Hematopoietic multipotent progenitor cell treated with erythropoietin and hydrocortisone succinate and interleukin-3 and kit ligand, for 17 days (in vitro differentiated cells): ENCODE measurements at regions not wholly inside any gene's neighbourhood (a gene's known extent, or its start where the extent isn't known, plus 50 kb on each side); places are given as distances from the start of the nearest gene placed in this dataset.

ENCODE experiments used
- DNase-seq: peaks from one replicate; pipeline ENCODE4 v3.0.0-alpha.2; 2015; ENCODE audit warnings: low spot score

DNA sequence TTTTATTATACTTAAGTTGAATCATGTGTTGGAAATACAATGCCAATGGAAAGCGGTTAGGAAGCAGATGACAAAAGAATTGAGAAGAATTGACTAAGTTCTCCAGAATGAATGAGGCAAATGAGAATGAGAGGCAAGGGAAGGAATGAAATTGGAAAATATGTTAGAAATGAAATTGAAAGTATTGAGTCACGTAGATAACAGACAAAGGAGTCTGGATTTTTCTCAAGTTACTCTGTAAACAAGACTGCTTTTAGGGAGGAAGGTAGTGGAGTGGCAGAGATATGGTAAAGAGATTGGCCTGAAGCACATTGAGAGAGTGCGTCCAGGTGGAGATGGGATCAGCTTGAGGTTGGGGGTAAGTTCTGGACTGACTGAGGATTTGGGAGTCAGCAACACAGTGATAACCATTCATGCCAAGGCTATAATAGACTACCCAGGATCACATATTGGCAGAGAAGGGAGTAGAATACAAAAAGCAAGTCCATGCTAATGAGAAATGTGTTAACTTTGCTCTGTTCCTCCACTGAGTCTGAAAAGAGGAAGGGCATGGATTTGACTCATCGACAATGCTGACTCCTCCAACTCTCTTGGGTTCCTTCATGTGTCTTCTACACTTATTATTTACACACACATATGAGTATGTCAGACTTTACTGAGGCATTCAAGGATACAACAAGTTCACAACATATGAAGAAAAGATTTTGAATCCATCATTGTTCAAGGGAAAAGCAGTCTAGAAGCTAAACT lies 814.2 kb upstream of the ZNF608 start:
- no peak for DNase-seq

DNA sequence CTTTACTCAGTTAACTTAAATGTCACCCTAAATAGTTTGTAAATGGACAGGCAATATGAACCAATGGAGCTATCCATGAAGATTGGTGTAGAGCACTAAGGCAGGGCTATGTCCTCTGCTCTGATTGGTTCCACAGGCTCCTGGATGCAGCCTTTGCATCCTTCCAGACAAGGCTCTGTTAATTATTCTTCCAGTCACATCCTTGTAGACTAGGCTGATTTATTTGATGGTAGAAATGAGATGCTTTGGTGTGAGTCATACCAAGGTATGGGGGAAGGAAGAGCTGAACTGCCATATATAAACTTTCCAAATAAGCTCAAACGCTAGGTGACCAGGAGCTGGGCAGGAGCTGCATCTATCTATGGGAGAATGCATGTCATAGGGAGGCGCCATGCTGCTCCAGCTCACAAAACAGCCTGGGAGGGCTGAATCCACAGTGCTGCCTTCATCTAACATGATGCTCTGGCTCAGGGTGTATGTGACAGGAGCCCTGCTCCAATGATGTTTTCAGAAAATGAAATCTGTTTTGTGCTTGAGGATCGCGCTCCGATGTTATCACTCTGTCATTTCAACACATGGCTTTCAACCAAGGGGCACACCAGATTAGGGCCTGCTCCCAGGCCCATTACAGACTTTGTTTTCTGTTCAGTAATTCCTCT lies 818.0 kb upstream of the ZNF608 start:
- DNase-seq: no peak

DNA sequence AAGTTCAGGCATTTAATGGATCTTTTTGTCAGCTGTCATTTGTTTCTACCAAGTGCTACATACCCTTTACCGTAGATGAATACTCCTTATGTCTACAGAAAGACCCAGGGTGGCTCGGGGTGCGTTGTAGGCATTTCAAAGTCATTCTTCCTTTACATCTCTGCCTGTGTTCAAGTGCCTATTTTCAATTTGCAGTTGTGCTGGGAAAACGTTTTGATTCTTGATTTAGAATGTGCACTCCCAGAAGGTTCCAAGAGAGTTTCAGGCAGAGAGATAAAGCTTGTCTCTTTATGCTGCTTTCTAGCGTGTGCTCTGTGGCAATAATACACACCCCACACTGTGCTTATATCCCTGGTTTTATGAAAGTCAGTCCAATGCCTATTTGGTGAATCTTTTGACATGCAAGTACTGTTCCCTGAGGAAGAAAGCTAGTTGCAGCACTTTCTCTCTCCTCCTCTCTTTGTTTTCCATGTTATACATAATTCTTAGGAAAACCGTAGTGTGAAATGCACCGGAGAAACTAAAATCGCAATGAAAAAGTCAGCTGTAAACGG lies 828.1 kb upstream of the ZNF608 start:
- no peak for DNase-seq

DNA sequence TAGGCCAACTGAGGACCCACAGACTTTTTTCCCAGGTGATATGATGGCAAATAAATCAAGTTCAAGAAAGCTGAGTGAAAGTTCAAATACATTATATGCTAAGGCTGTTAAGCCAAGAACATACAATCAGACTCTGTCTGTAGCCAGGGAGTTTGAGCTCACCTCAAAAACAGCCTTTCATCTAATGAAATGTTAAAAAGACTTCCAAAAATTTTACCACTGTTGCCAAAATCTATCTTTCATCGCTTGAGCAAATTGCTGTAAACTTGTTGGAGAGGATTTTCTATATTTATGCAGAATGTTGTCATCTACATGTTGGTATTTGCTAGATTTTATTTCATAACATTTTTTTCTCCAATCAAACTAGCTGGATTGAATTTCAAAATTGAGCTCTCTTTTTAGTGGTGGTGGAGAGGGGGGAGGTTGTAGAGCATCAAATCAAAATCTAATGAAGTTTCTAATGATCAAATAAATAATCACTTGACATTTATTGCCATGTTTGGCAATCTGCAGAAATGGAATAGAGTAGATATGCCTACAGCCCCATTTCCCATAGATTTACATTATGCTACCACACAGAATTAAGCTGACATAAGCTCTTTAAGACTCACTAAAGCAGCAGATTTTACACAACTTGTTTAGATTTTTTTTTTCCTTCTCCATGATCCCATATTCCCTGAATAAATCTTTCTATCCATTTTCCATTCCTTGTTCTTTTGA lies 828.9 kb upstream of the ZNF608 start:
- DNase-seq: no peak

DNA sequence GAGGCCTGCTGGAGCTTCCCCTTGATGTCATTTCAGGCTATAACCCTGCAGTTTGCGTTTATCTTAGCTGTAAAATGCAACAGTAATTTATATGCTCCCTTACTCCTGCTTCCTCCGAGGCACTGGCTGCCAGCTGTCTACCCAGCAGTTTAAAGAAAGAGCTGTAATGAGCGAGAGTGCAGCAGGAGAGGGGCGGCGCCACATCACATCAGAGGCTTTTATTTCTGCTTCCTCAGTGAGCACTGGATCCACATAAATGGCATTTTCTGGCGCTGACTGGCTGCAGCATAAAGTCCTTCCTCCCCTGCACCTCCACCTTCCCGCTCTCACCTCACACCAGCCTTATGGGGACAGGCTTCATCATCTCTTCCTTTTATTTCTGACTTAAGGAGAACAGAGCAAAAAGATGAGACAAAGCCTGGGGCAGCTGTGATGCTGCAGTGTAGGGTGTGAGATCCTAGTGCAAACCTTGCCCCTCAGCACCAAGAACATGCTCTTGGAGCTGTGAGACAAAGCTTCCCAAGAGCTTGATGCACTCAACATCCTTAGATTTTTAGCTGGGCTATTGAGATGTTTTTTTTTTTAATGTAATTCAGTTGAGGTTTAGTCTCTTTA lies 829.6 kb upstream of the ZNF608 start:
- no peak for DNase-seq

DNA sequence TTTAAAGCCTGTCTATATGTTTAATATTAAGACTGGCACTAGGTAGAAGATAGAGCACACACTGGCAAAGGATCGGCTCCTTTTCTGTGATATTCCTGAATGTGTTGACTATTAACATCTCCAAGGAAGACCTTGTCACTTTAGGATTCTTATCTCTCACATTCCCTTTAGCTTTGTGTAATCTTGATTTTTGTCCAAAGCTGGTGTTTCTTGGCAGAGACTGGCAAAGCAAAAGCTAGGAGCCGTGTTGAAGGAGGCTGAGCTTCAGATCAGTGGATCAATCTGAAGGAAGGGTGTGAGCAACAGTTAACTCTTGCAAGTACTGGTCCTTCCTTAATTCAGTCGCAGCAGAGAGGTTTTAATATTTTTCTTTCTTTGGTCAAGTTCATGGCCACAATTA lies 830.4 kb upstream of the ZNF608 start:
- no peak for DNase-seq

DNA sequence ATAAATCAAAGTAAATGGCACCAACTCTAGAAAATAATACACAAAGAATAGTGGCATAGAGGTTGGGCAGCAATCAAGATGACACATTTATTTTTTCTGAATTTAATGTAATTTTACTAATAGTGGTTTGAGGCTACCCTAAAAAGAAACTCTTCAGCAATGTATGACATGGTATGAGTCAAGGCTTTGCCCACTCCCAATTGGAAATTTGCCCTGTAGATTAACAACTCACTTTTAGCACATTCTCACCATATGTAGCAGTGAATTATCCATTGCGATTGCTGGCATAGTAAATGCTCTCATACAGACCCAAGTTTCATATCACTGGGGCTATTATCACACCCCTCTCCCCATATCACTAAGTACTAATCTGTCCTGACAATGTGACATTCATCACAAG lies 832.1 kb upstream of the ZNF608 start:
- no peak for DNase-seq

DNA sequence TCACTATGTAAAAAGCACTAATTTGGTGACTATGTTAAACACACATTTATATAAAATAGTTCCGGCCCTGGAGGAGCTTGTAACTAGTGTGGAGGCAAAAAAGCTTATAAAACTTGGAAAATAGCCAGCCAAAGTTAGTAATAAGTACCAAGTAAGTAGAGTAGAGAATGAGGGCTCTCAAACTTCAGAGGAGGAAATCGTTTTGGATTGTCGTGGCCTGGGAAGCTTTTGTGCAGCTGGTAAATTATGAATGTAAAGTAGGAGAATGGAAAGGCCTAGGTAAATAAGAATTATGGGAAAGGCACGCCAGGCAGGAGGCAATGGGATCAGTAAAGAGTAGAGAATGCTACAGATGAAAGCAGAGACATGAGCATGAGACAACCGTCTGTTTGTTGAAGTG lies 832.7 kb upstream of the ZNF608 start:
- no peak for DNase-seq

DNA sequence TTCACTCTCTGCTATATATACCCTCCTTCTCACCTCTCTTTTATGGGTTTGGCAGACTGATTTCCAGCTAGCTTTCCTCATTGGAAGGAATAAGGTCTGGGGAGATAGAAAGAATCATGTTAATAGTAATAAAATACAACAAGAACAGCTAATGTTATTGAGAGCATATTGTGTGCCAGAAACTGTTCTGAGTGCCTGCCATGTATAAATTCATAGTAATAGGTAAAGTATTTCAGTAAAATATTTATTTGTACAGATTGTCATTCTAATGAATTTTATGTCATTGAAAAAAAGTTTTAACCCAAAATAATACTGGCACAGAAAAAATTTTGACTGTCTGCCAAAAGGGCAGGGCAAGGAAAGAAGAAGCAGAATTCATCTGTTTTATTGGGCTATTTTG lies 834.9 kb upstream of the ZNF608 start:
- no peak for DNase-seq

DNA sequence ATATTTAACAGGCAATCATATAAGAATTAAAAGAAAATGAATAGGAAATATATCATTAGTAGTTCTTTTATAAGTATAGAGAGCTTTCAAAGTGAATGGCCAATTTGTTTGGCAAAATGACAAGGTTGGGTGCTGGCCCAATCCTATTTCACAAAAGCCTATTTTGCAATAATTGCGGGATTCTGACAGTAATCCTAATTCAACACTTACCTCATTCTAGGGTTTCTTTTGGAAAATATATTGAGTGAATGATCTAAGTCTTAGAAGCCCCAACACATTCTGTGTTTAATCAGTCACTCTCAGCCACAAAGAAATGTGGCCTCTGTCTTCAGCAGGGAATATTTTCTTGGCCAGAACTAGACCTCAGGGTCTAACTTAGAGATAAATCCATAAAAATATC lies 835.9 kb upstream of the ZNF608 start:
- DNase-seq: no peak

DNA sequence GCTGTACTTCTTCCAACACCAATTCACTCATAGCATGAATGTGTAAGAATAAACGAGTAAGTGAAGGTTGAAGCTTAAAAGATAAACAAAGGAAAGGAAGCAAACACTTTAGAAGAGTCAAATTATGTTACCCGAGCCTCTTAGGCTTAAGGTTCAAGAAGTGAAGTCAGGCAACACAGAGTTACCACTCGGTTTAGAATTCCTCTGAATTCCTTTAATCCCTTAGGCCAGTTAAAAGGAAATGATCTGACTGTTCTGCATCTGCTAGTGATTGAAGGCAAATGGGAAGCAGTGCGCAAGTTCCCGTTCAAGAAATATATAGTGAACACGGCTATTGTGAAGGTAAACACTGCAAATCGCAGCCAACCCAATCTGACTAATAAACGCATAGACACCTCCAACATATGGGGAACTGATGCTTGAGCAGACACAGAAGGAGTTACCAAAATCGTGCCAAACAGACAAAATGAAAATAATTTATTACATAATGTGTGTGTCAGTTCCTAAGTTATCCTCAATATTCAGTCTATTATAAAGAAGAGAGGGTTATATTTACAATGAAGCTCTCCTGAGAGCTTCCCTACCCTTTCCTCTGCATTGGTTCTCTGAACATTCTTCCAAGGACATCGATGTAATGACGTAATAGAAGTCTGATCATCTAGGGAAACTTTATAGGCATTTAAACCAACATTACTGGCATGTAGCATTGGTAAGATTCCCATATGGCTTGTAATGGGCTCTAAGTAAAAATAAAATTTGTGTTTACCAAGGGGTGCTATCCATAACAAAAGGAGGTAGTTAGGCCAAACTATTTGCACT lies 837.1 kb upstream of the ZNF608 start:
- DNase-seq: no peak

DNA sequence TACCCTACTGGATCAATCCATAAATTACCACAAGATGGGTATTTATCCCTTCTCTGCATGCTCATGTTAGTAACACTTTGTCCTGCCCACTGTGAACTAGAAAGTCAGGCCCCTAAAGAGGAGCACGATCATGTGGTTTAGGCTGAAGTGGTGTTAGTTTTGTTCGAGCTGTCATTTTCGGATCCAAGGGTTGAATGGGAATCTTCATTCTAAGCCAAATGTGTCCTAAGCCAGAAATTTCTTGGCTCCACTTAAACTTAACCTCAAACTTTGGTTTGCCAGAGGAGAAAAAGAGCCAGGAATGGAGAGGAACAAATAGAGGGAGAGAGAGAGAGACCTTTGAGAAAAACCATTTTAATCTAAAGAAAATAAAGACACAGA lies 837.7 kb upstream of the ZNF608 start:
- no peak for DNase-seq

DNA sequence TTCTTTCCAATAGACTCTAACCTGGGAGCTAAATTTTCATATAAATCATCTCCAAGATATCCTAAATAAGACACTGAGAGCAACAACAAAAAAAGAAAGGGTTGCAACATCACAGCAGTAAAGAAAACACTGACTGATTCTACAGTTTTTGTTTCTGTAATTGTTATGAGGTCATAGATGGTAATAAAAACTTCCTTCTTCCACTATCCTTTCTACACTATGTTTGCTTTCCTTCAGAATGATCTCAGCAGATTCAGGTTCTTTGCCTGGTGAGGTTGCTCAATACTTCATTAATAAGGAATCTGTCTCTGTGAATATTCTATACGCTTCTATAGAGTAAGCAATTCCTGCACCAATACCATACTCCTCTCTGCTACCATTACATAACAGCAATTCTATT lies 835.6 kb upstream of the GRAMD2B start:
- no peak for DNase-seq

DNA sequence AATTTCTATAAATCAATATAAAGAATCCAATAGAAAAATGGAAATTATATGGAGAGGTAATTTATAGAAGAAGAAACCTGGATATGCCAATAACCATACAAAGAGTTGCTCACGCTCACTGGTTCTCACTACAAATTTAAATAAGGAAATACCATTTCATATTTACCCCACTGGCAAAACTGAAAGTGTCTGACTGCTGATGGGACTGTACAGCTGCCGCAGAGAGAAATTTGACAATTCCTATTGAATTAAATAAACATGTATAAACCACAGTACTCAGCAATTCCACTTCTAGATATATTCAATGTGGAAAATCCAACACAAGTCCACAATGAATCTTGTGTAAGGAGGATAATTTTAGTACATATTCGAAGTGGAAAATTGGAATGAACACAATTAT lies 830.4 kb upstream of the GRAMD2B start:
- DNase-seq: no peak

DNA sequence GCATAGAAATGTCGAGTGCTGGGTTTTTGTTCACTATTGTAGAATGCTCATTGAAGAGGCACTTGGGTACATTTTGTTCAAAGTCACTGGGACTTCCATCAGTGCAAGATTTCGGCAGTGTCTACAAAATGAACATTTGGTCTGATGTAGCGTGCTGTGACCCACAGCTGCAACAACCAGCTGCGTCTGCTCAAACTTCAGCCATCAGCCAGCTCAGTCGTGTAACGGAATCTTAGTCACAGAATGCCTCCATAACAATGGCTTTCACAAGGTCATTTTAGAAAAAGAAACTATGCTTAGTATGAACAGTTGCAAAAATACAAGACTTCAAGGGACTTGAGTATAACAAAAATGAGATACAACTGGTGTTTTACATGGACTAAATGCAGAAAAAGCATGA lies 828.1 kb upstream of the GRAMD2B start:
- DNase-seq: no peak

DNA sequence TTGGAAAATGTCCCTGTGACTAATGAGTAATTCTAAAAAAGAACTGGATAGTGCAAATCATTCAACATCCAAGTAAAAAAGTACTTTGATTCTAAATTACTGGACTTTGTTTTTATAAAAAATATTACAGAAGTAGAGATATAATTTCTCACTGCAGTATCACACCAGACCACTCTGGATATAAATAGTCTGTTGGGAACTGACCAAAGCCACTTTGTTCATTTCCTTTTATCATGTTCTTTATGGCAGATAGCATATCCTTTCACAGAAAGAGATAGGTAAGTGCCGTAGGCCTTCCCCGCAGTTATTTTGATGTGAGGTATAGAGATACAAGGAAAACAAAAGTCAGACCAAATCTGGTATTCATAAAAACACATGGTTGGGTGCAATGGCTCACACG lies 827.4 kb upstream of the GRAMD2B start:
- no peak for DNase-seq

DNA sequence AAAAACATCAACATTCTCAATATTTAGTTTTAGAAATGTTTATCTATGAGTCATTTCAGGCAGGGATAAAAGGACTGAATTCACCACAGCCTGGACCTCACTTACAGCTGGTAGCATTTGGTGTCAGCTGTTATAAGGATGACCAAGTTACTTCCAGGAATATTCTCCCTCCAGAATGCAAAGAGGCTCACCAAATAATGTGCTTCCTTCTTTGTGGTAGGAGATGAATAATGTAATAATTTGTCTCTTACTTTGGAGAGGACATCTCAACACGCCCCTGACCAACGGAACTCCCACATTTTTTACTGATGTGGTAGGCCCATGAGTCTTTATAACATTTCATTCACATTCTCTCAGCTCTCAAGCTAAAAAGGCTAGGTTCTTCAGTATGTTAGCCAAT lies 825.9 kb upstream of the GRAMD2B start:
- no peak for DNase-seq

DNA sequence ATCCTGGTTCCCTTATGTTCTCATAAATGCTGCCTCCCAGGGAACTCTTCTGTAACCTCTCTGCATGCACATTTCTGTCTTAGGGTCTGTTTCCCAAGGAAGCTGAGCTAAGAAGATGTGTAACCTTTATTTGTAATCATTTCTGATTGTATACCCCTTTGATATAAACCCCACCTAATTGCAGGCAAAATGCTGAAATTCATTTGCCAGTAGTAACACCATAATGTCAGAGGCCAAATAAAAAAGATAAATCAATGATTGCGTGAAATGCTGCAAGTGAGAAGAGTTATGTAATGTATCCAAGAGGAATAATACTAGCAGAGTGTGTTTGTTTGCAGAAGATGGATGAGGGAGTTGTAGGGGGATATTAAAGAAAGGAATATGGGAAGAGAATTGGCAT lies 822.6 kb upstream of the GRAMD2B start:
- DNase-seq: no peak

DNA sequence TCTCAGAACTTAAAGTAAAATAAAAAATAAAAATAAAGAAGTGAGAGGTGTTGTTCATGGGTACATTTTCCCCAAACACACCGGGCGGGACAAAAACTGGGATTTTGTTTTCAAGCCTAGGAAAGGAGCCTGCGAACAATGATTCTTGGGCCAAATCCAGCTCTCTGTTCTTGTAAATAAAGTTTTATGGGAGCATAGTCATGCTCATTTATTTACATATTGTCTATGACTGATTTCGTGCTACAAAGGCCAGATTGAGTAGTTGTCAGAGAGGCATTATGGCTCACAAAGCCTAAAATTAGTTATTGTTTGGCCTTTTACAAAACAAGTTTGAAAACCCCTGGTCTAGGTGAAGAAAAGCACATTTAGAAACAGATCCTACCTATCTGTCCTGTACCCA lies 821.0 kb upstream of the GRAMD2B start:
- no peak for DNase-seq

DNA sequence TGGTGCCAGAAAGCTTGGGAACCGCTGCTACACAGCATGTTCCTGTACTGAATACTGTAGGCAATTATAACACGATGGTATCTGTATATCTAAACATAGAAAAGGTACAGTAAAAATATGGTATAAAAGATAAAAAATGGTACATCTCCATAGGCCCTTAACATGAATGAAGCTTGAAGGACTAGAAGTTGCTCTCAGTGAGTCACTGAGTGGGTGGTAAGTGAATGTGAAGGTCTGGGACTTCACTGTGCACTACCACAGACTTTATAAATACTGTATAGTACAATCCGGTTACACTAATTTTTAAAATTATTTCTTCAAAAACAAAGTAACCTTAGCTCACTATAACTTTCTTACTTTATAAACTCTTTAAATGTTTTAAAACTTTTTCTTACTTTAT lies 819.9 kb upstream of the GRAMD2B start:
- DNase-seq: no peak

DNA sequence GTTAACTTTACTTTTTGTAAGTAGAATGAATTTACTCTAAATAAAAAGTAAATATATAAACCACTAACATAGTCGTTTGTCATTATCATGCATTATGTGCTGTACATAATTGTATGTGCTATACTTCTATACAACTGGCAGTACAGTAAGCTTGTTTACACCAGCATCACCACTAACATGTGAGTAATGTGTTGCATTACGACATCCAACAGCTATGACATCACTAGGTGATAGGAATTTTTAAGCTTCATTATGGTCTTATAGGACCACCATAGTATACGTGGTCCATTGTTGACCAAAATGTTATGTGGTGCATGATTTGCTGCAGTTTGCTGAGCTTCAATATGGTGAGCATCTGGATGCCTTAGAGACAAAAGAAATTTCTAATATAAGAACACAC lies 819.1 kb upstream of the GRAMD2B start:
- DNase-seq: no peak

DNA sequence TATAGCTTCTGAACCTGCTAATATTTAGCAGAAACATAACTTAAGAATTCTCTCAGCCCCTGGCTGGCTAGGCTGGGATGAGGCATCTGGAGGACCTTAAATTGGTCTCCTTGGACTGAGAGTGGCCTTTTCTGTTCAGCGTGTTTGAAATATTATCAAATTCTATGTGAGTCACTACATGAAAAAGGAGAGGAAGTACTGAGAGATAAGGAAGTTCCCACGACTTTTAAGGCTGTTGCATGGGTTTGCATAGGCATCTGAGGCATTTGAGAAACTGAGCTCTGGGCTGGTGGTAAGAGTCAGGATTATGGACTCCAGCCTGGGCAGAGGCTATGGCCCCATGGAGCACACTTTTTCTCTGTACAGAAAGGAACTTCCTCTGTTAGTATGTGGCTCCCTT lies 816.2 kb upstream of the GRAMD2B start:
- DNase-seq: no peak
